ENCODE measurements at regions not wholly inside any gene's neighbourhood (a gene's known extent, or its start where the extent isn't known, plus 50 kb on each side); places are given as distances from the start of the nearest gene placed in this dataset.

GRCh38 chr1:175830500-175830899, 87.1 kb upstream of the TNR start:
- no peak for DNase-seq (ENCODE audit: extremely low read depth, low read depth)

GRCh38 chr1:175829845-175830244, 86.5 kb upstream of the TNR start:
- no peak for DNase-seq (ENCODE audit: extremely low read depth, low read depth)

- DNase-seq (ENCODE audit: extremely low read depth, low read depth), result no peak
Measured at GRCh38 chr1:175826705-175827104, 83.3 kb upstream of the TNR start.

GRCh38 chr1:175824079-175824478, 80.7 kb upstream of the TNR start:
- no peak for DNase-seq (ENCODE audit: extremely low read depth, low read depth)

- no peak for DNase-seq (ENCODE audit: extremely low read depth, low read depth)
Measured at GRCh38 chr1:175823406-175823805, 80.0 kb upstream of the TNR start.

- no peak for DNase-seq (ENCODE audit: extremely low read depth, low read depth)
Measured at GRCh38 chr1:175822580-175822979, 79.2 kb upstream of the TNR start.

GRCh38 chr1:175820456-175821025, 77.1 kb upstream of the TNR start:
- no peak for DNase-seq (ENCODE audit: extremely low read depth, low read depth)

- no peak for DNase-seq (ENCODE audit: extremely low read depth, low read depth)
Measured at GRCh38 chr1:175818929-175819328, 75.5 kb upstream of the TNR start.

GRCh38 chr1:175817445-175817844, 74.0 kb upstream of the TNR start:
- DNase-seq (ENCODE audit: extremely low read depth, low read depth), result no peak

- no peak for DNase-seq (ENCODE audit: extremely low read depth, low read depth)
Measured at GRCh38 chr1:175814885-175815284, 71.5 kb upstream of the TNR start.

- DNase-seq (ENCODE audit: extremely low read depth, low read depth), result no peak
Measured at GRCh38 chr1:175812936-175813335, 69.5 kb upstream of the TNR start.

- DNase-seq (ENCODE audit: extremely low read depth, low read depth), result no peak
Measured at GRCh38 chr1:175810305-175810704, 66.9 kb upstream of the TNR start.

- DNase-seq (ENCODE audit: extremely low read depth, low read depth), result no peak
Measured at GRCh38 chr1:175808999-175809398, 65.6 kb upstream of the TNR start.

GRCh38 chr1:175808573-175808972, 65.2 kb upstream of the TNR start:
- DNase-seq (ENCODE audit: extremely low read depth, low read depth), result no peak

GRCh38 chr1:175804561-175804960, 61.2 kb upstream of the TNR start:
- no peak for DNase-seq (ENCODE audit: extremely low read depth, low read depth)

- DNase-seq (ENCODE audit: extremely low read depth, low read depth), result no peak
Measured at GRCh38 chr1:175803413-175803812, 60.0 kb upstream of the TNR start.

- no peak for DNase-seq (ENCODE audit: extremely low read depth, low read depth)
Measured at GRCh38 chr1:175802407-175803123, 59.2 kb upstream of the TNR start.

- DNase-seq (ENCODE audit: extremely low read depth, low read depth), result no peak
Measured at GRCh38 chr1:175801979-175802378, 58.6 kb upstream of the TNR start.

- DNase-seq (ENCODE audit: extremely low read depth, low read depth), result no peak
Measured at GRCh38 chr1:175797576-175797975, 54.2 kb upstream of the TNR start.

GRCh38 chr1:175794586-175794985, 51.2 kb upstream of the TNR start:
- DNase-seq (ENCODE audit: extremely low read depth, low read depth), result no peak

- DNase-seq (ENCODE audit: extremely low read depth, low read depth), result no peak
Measured at GRCh38 chr1:175793617-175794016, 50.2 kb upstream of the TNR start.

All from NCI-H460 (cell line).